ENCODE measurements at regions not wholly inside any gene's neighbourhood (a gene's known extent, or its start where the extent isn't known, plus 50 kb on each side); places are given as distances from the start of the nearest gene placed in this dataset.

DNA sequence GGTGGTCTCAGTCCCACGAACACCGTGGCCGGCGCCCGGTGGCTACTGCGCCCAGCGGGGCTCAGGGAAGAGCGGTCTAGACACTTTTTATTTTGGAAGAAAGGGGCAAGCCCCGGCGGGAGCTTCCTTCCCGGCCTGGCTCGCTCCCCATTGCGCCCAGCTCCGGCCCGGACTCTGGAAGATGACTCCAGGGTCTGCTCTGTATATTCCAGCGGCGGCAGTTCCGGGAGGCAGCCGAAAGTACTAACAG lies 225.1 kb upstream of the CRY1 start:
- no peak for TF ChIP-seq CTCF (IDR thresholded peaks at IDR 0.05; ENCODE audit: low read length)
- TF ChIP-seq EZH2 (IDR thresholded peaks at IDR 0.05; ENCODE audit: borderline replicate concordance, low read length): no peak

All from OCI-LY1 (cell line).